Cardiac fibroblast (primary cell): ENCODE measurements at regions not wholly inside any gene's neighbourhood (a gene's known extent, or its start where the extent isn't known, plus 50 kb on each side); places are given as distances from the start of the nearest gene placed in this dataset.

ENCODE experiments used
- DNase-seq, 2 donors: peaks; one replicate each; pipeline versions ENCODE4 v3.0.0 to v3.0.0-alpha.2; 2010; ENCODE audit warnings: low read depth in 2 of 2
- H3K4me3 ChIP-seq, 2 donors: replicated peaks in 1 of 2; 1 replicate in 1 of 2; 2 replicates in 1 of 2; pipeline ENCODE4 v1.5.1; 2011; ENCODE audit warnings: low read depth in 2 of 2, low read length in 2 of 2, mild to moderate bottlenecking in 2 of 2, moderate library complexity in 1 of 2
- CTCF ChIP-seq: IDR thresholded peaks from one replicate; pipeline ENCODE4 v1.5.1; 2011; ENCODE audit warnings: low read depth, mild to moderate bottlenecking, low read length, inconsistent platforms

- no peak for TF ChIP-seq CTCF
- H3K4me3 ChIP-seq: no peak overlapping the region
- DNase-seq: no peak
Observed at GRCh38 chr22:48253573-48253972, 1491.1 kb downstream of the TBC1D22A start.

GRCh38 chr22:48253136-48253535 is 1490.7 kb downstream of the TBC1D22A start:
- no peak overlapping the region for H3K4me3 ChIP-seq
- no peak for DNase-seq
- TF ChIP-seq CTCF: no peak

GRCh38 chr22:48251629-48252028 is 1489.2 kb downstream of the TBC1D22A start:
- H3K4me3 ChIP-seq: no peak overlapping the region

GRCh38 chr22:48250937-48251530 is 1488.6 kb downstream of the TBC1D22A start:
- no peak for DNase-seq
- TF ChIP-seq CTCF: no peak
- H3K4me3 ChIP-seq: no peak overlapping the region

More at GRCh38 chr22:48251629-48252028, 1489.2 kb downstream of the TBC1D22A start:
- no peak for TF ChIP-seq CTCF
- no peak for DNase-seq

GRCh38 chr22:48250286-48250895 is 1487.9 kb downstream of the TBC1D22A start:
- DNase-seq: no peak
- TF ChIP-seq CTCF: no peak
- H3K4me3 ChIP-seq: no peak overlapping the region

- DNase-seq: no peak
- no peak for TF ChIP-seq CTCF
- no peak overlapping the region for H3K4me3 ChIP-seq
Observed at GRCh38 chr22:48249713-48250268, 1487.3 kb downstream of the TBC1D22A start.
